Body of pancreas (tissue), 4 donors: ENCODE measurements at regions not wholly inside any gene's neighbourhood (a gene's known extent, or its start where the extent isn't known, plus 50 kb on each side); places are given as distances from the start of the nearest gene placed in this dataset.

ENCODE experiments used
- CTCF ChIP-seq, 7 experiments: fragments of 450-650 bp in 4 of 7; fragments of 200-600 bp in 3 of 7; sonication (generic) in 3 of 7; IDR thresholded peaks; one replicate each; pipeline ENCODE4 v1.5.1; 2016 to 2019; ENCODE audit warnings: antibody characterized with exemption in 7 of 7
- POLR2A ChIP-seq, 3 donors: fragments of 450-650 bp; IDR thresholded peaks; one replicate each; pipeline ENCODE4 v1.6.1; 2016; ENCODE audit warnings: antibody characterized with exemption in 3 of 3, mild to moderate bottlenecking in 2 of 3

GRCh38 chr7:111638078-111638477, 75.8 kb upstream of the IMMP2L start:
- TF ChIP-seq POLR2A (IDR thresholded peaks at IDR 0.05) (no peak), CTCF (IDR thresholded peaks at IDR 0.05) (no peak)
